ENCODE measurements at regions not wholly inside any gene's neighbourhood (a gene's known extent, or its start where the extent isn't known, plus 50 kb on each side); places are given as distances from the start of the nearest gene placed in this dataset.

DNA sequence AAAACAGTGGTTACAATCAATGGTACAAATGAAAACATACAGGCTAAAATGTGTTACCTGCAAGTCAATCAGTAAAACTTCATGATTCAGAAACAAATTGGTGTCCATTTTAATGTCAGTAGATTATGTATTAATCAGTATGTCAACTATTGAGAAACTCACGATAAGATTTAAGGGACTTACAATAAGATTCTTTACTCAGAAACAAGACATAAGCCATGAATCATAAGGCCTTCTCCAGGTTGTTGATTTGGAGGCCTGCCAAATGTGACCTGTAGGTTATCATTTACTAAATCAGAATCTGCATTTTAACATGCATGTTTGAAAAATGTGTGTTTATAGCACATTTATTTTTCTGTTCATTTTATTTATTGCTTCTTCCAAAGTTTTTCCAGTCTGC, 623.1 kb downstream of the CCDC85A start:
- Histone ChIP-seq H3K27me3 (ENCODE audit: control insufficient read depth, insufficient read depth, low read length) (no peaks in the 10 kb centered on the region), H3K4me3 (ENCODE audit: low read depth, low read length) (no peak overlapping the region), H3K27ac (ENCODE audit: insufficient read depth, low read length, poor library complexity, severe bottlenecking) (no peak overlapping the region), H3K36me3 (ENCODE audit: control insufficient read depth, insufficient read depth, low read length) (no peaks in the 10 kb centered on the region), H3K4me1 (ENCODE audit: control insufficient read depth, insufficient read depth, low read length, poor library complexity, severe bottlenecking) (no peaks in the 10 kb centered on the region), H3K9me3 (ENCODE audit: control insufficient read depth in 2 of 2, low read length in 2 of 2) (no peaks in the 10 kb centered on the region)
- Mint-ChIP-seq H3K27ac (no peak overlapping the region), H3K27me3 (no peaks in the 10 kb centered on the region), H3K4me1 (no peaks in the 10 kb centered on the region), H3K4me3 (no peak overlapping the region), H3K36me3 (no peaks in the 10 kb centered on the region), H3K9me3 (peaks cover 1 to 25% (median 5%) of the 10 kb centered on the region in 7 donors)
- ATAC-seq (ENCODE audit: low read depth in 2 of 2) (no peak), DNase-seq (no peak)

GRCh38 chr2:56807861-56808260, 624.1 kb downstream of the CCDC85A start:
- H3K36me3 ChIP-seq (ENCODE audit: control insufficient read depth, insufficient read depth, low read length): no peaks in the 10 kb centered on the region
- no peaks in the 10 kb centered on the region for H3K27me3 Mint-ChIP-seq
- DNase-seq: no peak
- peaks cover 1 to 20% (median 4%) of the 10 kb centered on the region in 7 donors for H3K9me3 Mint-ChIP-seq
- H3K9me3 ChIP-seq (ENCODE audit: control insufficient read depth in 2 of 2, low read length in 2 of 2): no peaks in the 10 kb centered on the region
- H3K36me3 Mint-ChIP-seq: no peaks in the 10 kb centered on the region
- no peak overlapping the region for H3K27ac ChIP-seq (ENCODE audit: insufficient read depth, low read length, poor library complexity, severe bottlenecking)
- H3K4me1 ChIP-seq (ENCODE audit: control insufficient read depth, insufficient read depth, low read length, poor library complexity, severe bottlenecking): no peaks in the 10 kb centered on the region
- H3K4me3 ChIP-seq (ENCODE audit: low read depth, low read length): no peak overlapping the region
- no peak overlapping the region for H3K27ac Mint-ChIP-seq
- ATAC-seq (ENCODE audit: low read depth in 2 of 2): no peak
- H3K4me1 Mint-ChIP-seq: no peaks in the 10 kb centered on the region
- H3K27me3 ChIP-seq (ENCODE audit: control insufficient read depth, insufficient read depth, low read length): no peaks in the 10 kb centered on the region
- no peak overlapping the region for H3K4me3 Mint-ChIP-seq

DNA sequence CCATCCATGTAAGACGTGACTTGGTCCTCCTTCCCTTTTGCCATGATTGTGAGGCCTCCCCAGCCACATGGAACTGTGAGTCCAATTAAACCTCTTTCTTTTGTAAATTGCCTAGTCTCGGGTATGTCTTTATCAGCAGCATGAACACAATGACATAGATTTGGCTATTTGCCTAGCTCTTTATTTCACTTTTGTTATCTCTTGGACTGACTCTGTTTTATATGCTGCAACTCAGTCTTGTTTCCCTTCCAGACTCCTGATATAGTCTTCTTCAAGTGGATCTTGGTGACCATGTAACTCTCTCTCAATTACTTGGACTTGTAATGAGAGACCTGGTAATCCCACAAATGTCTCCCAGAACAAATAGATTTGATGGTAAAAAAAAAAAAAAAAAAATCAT, 627.6 kb downstream of the CCDC85A start:
- Histone ChIP-seq H3K4me1 (ENCODE audit: control insufficient read depth, insufficient read depth, low read length, poor library complexity, severe bottlenecking) (no peaks in the 10 kb centered on the region), H3K9me3 (ENCODE audit: control insufficient read depth in 2 of 2, low read length in 2 of 2) (no peaks in the 10 kb centered on the region), H3K27ac (ENCODE audit: insufficient read depth, low read length, poor library complexity, severe bottlenecking) (no peak overlapping the region), H3K36me3 (ENCODE audit: control insufficient read depth, insufficient read depth, low read length) (no peaks in the 10 kb centered on the region), H3K4me3 (ENCODE audit: low read depth, low read length) (no peak overlapping the region), H3K27me3 (ENCODE audit: control insufficient read depth, insufficient read depth, low read length) (no peaks in the 10 kb centered on the region)
- no peak for DNase-seq
- no peak for ATAC-seq (ENCODE audit: low read depth in 2 of 2)
- Mint-ChIP-seq H3K27me3 (no peaks in the 10 kb centered on the region), H3K4me3 (no peak overlapping the region), H3K9me3 (peaks cover 0 to 21% (median 6%) of the 10 kb centered on the region in 7 donors), H3K27ac (no peak overlapping the region), H3K36me3 (no peaks in the 10 kb centered on the region), H3K4me1 (no peaks in the 10 kb centered on the region)

- H3K4me1 ChIP-seq (ENCODE audit: control insufficient read depth, insufficient read depth, low read length, poor library complexity, severe bottlenecking): no peaks in the 10 kb centered on the region
- no peak overlapping the region for H3K27ac Mint-ChIP-seq
- H3K9me3 ChIP-seq (ENCODE audit: control insufficient read depth in 2 of 2, low read length in 2 of 2): no peaks in the 10 kb centered on the region
- no peak for DNase-seq
- no peak for ATAC-seq (ENCODE audit: low read depth in 2 of 2)
- H3K36me3 ChIP-seq (ENCODE audit: control insufficient read depth, insufficient read depth, low read length): no peaks in the 10 kb centered on the region
- no peak overlapping the region for H3K4me3 Mint-ChIP-seq
- no peak overlapping the region for H3K27ac ChIP-seq (ENCODE audit: insufficient read depth, low read length, poor library complexity, severe bottlenecking)
- no peaks in the 10 kb centered on the region for H3K36me3 Mint-ChIP-seq
- H3K4me1 Mint-ChIP-seq: no peaks in the 10 kb centered on the region
- H3K9me3 Mint-ChIP-seq: peaks cover 0 to 22% (median 6%) of the 10 kb centered on the region in 7 donors
- no peaks in the 10 kb centered on the region for H3K27me3 ChIP-seq (ENCODE audit: control insufficient read depth, insufficient read depth, low read length)
- H3K27me3 Mint-ChIP-seq: no peaks in the 10 kb centered on the region
- no peak overlapping the region for H3K4me3 ChIP-seq (ENCODE audit: low read depth, low read length)
These were observed 628.6 kb downstream of the CCDC85A start for GRCh38 chr2:56812432-56812831.

- no peaks in the 10 kb centered on the region for H3K4me1 ChIP-seq (ENCODE audit: control insufficient read depth, insufficient read depth, low read length, poor library complexity, severe bottlenecking)
- no peak overlapping the region for H3K27ac ChIP-seq (ENCODE audit: insufficient read depth, low read length, poor library complexity, severe bottlenecking)
- H3K4me3 ChIP-seq (ENCODE audit: low read depth, low read length): no peak overlapping the region
- Mint-ChIP-seq H3K4me1 (no peaks in the 10 kb centered on the region), H3K27me3 (no peaks in the 10 kb centered on the region), H3K4me3 (no peak overlapping the region), H3K9me3 (peaks cover 0 to 23% (median 9%) of the 10 kb centered on the region in 7 donors), H3K27ac (no peak overlapping the region), H3K36me3 (no peaks in the 10 kb centered on the region)
- H3K27me3 ChIP-seq (ENCODE audit: control insufficient read depth, insufficient read depth, low read length): no peaks in the 10 kb centered on the region
- no peaks in the 10 kb centered on the region for H3K9me3 ChIP-seq (ENCODE audit: control insufficient read depth in 2 of 2, low read length in 2 of 2)
- no peaks in the 10 kb centered on the region for H3K36me3 ChIP-seq (ENCODE audit: control insufficient read depth, insufficient read depth, low read length)
- ATAC-seq (ENCODE audit: low read depth in 2 of 2): no peak
- DNase-seq: no peak
These were observed 629.7 kb downstream of the CCDC85A start for GRCh38 chr2:56813490-56813889.

GRCh38 chr2:56816666-56817065, 632.9 kb downstream of the CCDC85A start:
- peaks cover 7 to 29% (median 13%) of the 10 kb centered on the region in 7 donors for H3K9me3 Mint-ChIP-seq
- H3K36me3 ChIP-seq (ENCODE audit: control insufficient read depth, insufficient read depth, low read length): no peaks in the 10 kb centered on the region
- no peaks in the 10 kb centered on the region for H3K4me1 ChIP-seq (ENCODE audit: control insufficient read depth, insufficient read depth, low read length, poor library complexity, severe bottlenecking)
- ATAC-seq (ENCODE audit: low read depth in 2 of 2) (no peak), DNase-seq (no peak)
- no peaks in the 10 kb centered on the region for H3K27me3 ChIP-seq (ENCODE audit: control insufficient read depth, insufficient read depth, low read length)
- H3K27me3 Mint-ChIP-seq: no peaks in the 10 kb centered on the region
- no peak overlapping the region for H3K4me3 ChIP-seq (ENCODE audit: low read depth, low read length)
- H3K4me1 Mint-ChIP-seq: no peaks in the 10 kb centered on the region
- no peaks in the 10 kb centered on the region for H3K36me3 Mint-ChIP-seq
- peaks cover 0 to 5% of the 10 kb centered on the region in 2 experiments for H3K9me3 ChIP-seq (ENCODE audit: control insufficient read depth in 2 of 2, low read length in 2 of 2)
- H3K27ac ChIP-seq (ENCODE audit: insufficient read depth, low read length, poor library complexity, severe bottlenecking): no peak overlapping the region
- no peak overlapping the region for H3K27ac Mint-ChIP-seq
- H3K4me3 Mint-ChIP-seq: no peak overlapping the region

DNA sequence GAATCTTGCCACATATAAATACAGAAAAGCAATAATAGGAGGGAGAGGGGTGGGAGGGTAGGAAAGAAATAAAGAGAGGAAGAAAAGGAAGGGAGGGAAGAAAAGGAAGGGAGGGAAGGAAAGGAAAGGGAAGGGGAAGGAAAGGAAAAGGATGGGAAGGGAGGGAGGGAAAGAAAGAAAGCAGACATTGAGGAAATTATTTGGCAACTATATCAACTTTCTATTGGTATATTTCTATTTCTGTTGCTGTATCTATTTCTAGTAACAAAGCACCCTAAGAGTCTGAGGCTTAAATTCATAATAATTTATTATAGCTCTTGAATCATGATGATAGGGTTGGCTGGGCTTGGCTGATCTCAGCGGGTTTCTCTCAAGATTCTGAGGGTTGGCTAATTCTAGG, 648.0 kb downstream of the CCDC85A start:
- Mint-ChIP-seq H3K4me3 (no peak overlapping the region), H3K36me3 (no peaks in the 10 kb centered on the region), H3K4me1 (no peaks in the 10 kb centered on the region), H3K27ac (no peak overlapping the region), H3K9me3 (peaks cover 2 to 15% (median 6%) of the 10 kb centered on the region in 7 donors), H3K27me3 (no peaks in the 10 kb centered on the region)
- Histone ChIP-seq H3K27me3 (ENCODE audit: control insufficient read depth, insufficient read depth, low read length) (no peaks in the 10 kb centered on the region), H3K27ac (ENCODE audit: insufficient read depth, low read length, poor library complexity, severe bottlenecking) (no peak overlapping the region), H3K4me3 (ENCODE audit: low read depth, low read length) (no peak overlapping the region), H3K36me3 (ENCODE audit: control insufficient read depth, insufficient read depth, low read length) (no peaks in the 10 kb centered on the region), H3K9me3 (ENCODE audit: control insufficient read depth in 2 of 2, low read length in 2 of 2) (peaks cover 0 to 3% of the 10 kb centered on the region in 2 experiments), H3K4me1 (ENCODE audit: control insufficient read depth, insufficient read depth, low read length, poor library complexity, severe bottlenecking) (no peaks in the 10 kb centered on the region)
- no peak for DNase-seq
- no peak for ATAC-seq (ENCODE audit: low read depth in 2 of 2)

GRCh38 chr2:56834686-56835085, 650.9 kb downstream of the CCDC85A start:
- Mint-ChIP-seq H3K27ac (no peak overlapping the region), H3K27me3 (no peaks in the 10 kb centered on the region), H3K9me3 (peaks cover 0 to 26% (median 6%) of the 10 kb centered on the region in 7 donors), H3K4me1 (no peaks in the 10 kb centered on the region), H3K4me3 (no peak overlapping the region), H3K36me3 (no peaks in the 10 kb centered on the region)
- Histone ChIP-seq H3K4me3 (ENCODE audit: low read depth, low read length) (no peak overlapping the region), H3K36me3 (ENCODE audit: control insufficient read depth, insufficient read depth, low read length) (no peaks in the 10 kb centered on the region), H3K27me3 (ENCODE audit: control insufficient read depth, insufficient read depth, low read length) (no peaks in the 10 kb centered on the region), H3K9me3 (ENCODE audit: control insufficient read depth in 2 of 2, low read length in 2 of 2) (peaks cover 0 to 3% of the 10 kb centered on the region in 2 experiments), H3K4me1 (ENCODE audit: control insufficient read depth, insufficient read depth, low read length, poor library complexity, severe bottlenecking) (no peaks in the 10 kb centered on the region), H3K27ac (ENCODE audit: insufficient read depth, low read length, poor library complexity, severe bottlenecking) (no peak overlapping the region)
- no peak for DNase-seq
- no peak for ATAC-seq (ENCODE audit: low read depth in 2 of 2)

Data from CD4-positive, CD25-positive, alpha-beta regulatory T cell (primary cell).